ENCODE measurements at regions not wholly inside any gene's neighbourhood (a gene's known extent, or its start where the extent isn't known, plus 50 kb on each side); places are given as distances from the start of the nearest gene placed in this dataset.

DNA sequence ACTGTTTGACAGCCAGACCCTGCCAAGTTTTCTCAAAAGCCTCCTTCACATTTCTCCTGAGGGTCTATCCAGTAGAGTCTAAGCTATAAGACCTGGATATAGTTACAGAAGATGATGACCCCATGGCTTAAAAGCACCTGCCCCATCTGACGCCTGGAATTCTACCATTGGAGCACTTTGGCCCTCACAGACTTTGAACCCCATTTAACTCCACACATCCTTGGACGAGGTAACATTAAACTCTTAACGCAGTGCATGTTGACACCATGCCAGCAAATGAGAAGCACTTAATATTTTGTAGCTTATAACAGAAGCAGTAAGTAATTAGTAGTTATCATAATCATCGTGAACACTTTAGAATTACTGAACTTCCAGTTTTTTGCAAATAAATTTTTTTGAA is 61.9 kb upstream of the SMNDC1 start:
- H3K36me3 Mint-ChIP-seq (ENCODE audit: insufficient read depth, unreplicated experiment): peaks cover 5% of the 10 kb centered on the region
- Histone ChIP-seq H3K36me3 (ENCODE audit: control insufficient read depth, insufficient read depth, low read length) (no peaks in the 10 kb centered on the region), H3K4me3 (ENCODE audit: low read depth, low read length) (no peak overlapping the region), H3K9me3 (no peaks in the 10 kb centered on the region), H3K27me3 (replicated peaks; ENCODE audit: control insufficient read depth, insufficient read depth, low read length) (no peaks in the 10 kb centered on the region), H3K4me1 (no peaks in the 10 kb centered on the region; the same call in 1 of the 2 replicates)
- TF ChIP-seq, protein P1, sequence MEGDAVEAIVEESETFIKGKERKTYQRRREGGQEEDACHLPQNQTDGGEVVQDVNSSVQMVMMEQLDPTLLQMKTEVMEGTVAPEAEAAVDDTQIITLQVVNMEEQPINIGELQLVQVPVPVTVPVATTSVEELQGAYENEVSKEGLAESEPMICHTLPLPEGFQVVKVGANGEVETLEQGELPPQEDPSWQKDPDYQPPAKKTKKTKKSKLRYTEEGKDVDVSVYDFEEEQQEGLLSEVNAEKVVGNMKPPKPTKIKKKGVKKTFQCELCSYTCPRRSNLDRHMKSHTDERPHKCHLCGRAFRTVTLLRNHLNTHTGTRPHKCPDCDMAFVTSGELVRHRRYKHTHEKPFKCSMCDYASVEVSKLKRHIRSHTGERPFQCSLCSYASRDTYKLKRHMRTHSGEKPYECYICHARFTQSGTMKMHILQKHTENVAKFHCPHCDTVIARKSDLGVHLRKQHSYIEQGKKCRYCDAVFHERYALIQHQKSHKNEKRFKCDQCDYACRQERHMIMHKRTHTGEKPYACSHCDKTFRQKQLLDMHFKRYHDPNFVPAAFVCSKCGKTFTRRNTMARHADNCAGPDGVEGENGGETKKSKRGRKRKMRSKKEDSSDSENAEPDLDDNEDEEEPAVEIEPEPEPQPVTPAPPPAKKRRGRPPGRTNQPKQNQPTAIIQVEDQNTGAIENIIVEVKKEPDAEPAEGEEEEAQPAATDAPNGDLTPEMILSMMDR (IDR thresholded peaks at IDR 0.05; ENCODE audit: insufficient read depth in 1 of 2, low read depth in 1 of 2, low read length in 1 of 2, severe bottlenecking in 1 of 2, unreplicated experiment in 1 of 2): no peak
- H3K27me3 Mint-ChIP-seq (ENCODE audit: insufficient read depth, unreplicated experiment): no peaks in the 10 kb centered on the region
- ChIA-PET POLR2A (no interaction called here), CTCF (no interaction called here)
- no peak overlapping the region for H3K27ac Mint-ChIP-seq (ENCODE audit: unreplicated experiment)
- intact Hi-C loops (cut with micrococcal nuclease; ENCODE audit: unreplicated experiment): no loop called here
- BruUV-seq (replicated peaks): no TSS peak
- H3K4me1 Mint-ChIP-seq (ENCODE audit: low read depth, unreplicated experiment): peaks cover 5% of the 10 kb centered on the region
- DNase-seq: no peak
- no peaks in the 10 kb centered on the region for H3K9me3 Mint-ChIP-seq (ENCODE audit: unreplicated experiment)
- H3K4me3 Mint-ChIP-seq (ENCODE audit: unreplicated experiment): no peak overlapping the region

DNA sequence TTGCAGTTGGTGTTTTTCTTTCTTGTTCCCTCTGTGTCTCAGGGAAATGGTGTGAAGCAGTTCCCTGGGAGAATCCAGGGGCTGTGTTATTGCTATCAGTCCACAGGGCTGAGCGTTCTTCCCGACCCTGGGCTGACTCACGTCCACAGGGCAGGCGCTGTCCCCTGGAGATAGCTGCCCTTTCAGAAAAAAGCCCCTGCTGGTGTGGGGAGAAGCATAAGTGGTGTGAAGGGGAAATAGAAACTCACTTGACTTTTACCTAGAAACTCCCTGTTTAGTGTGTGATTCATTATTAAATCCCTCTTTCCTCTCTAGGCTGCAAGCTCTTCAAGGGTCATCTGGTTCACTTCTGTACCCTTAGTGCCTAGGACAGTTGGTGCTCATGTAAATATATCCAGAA is 63.3 kb upstream of the SMNDC1 start:
- Histone ChIP-seq H3K36me3 (ENCODE audit: control insufficient read depth, insufficient read depth, low read length) (no peaks in the 10 kb centered on the region), H3K4me3 (ENCODE audit: low read depth, low read length) (no peak overlapping the region), H3K4me1 (peaks cover 5% of the 10 kb centered on the region; the same call in 1 of the 2 replicates), H3K27me3 (replicated peaks; ENCODE audit: control insufficient read depth, insufficient read depth, low read length) (no peaks in the 10 kb centered on the region), H3K9me3 (no peaks in the 10 kb centered on the region)
- POLR2A ChIA-PET: no interaction called here
- no peaks in the 10 kb centered on the region for H3K9me3 Mint-ChIP-seq (ENCODE audit: unreplicated experiment)
- intact Hi-C loops (cut with micrococcal nuclease; ENCODE audit: unreplicated experiment): no loop called here
- no peak overlapping the region for H3K4me3 Mint-ChIP-seq (ENCODE audit: unreplicated experiment)
- TF ChIP-seq, protein P1 (IDR thresholded peaks at IDR 0.05; ENCODE audit: insufficient read depth in 1 of 2, low read depth in 1 of 2, low read length in 1 of 2, severe bottlenecking in 1 of 2, unreplicated experiment in 1 of 2): no peak
- no peak overlapping the region for H3K27ac Mint-ChIP-seq (ENCODE audit: unreplicated experiment)
- no TSS peak for BruUV-seq (replicated peaks)
- H3K4me1 Mint-ChIP-seq (ENCODE audit: low read depth, unreplicated experiment): no peaks in the 10 kb centered on the region
- H3K27me3 Mint-ChIP-seq (ENCODE audit: insufficient read depth, unreplicated experiment): no peaks in the 10 kb centered on the region
- no peak for DNase-seq
- H3K36me3 Mint-ChIP-seq (ENCODE audit: insufficient read depth, unreplicated experiment): peaks cover 5% of the 10 kb centered on the region
- CTCF ChIA-PET: no interaction called here

DNA sequence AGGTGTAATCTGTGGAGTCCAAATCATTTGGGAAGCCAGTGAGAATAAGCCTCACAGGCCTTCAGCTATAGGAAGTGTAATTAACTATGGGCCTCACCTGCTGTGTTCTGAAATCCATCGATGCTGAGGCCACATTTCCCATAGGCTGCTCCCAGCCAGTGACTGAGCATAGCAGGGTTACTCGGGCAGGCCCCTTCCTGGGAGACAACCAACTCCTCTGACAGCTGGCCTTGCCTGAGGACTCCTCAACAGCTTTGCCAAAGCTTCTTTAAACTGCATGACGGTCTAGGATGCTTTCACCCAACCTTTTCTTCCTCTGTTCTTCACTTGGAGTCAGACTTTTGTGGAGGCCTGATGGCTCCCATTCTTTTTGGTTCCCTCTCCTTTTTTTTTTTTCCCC is 63.8 kb upstream of the SMNDC1 start:
- DNase-seq: no peak
- CTCF ChIA-PET: no interaction called here
- no peaks in the 10 kb centered on the region for H3K9me3 Mint-ChIP-seq (ENCODE audit: unreplicated experiment)
- no peaks in the 10 kb centered on the region for H3K36me3 ChIP-seq (ENCODE audit: control insufficient read depth, insufficient read depth, low read length)
- POLR2A ChIA-PET: no interaction called here
- H3K27me3 Mint-ChIP-seq (ENCODE audit: insufficient read depth, unreplicated experiment): no peaks in the 10 kb centered on the region
- H3K4me1 Mint-ChIP-seq (ENCODE audit: low read depth, unreplicated experiment): no peaks in the 10 kb centered on the region
- no peak overlapping the region for H3K27ac Mint-ChIP-seq (ENCODE audit: unreplicated experiment)
- no peak overlapping the region for H3K4me3 Mint-ChIP-seq (ENCODE audit: unreplicated experiment)
- TF ChIP-seq, protein P1 (IDR thresholded peaks at IDR 0.05; ENCODE audit: insufficient read depth in 1 of 2, low read depth in 1 of 2, low read length in 1 of 2, severe bottlenecking in 1 of 2, unreplicated experiment in 1 of 2): no peak
- no peaks in the 10 kb centered on the region for H3K9me3 ChIP-seq
- H3K4me3 ChIP-seq (ENCODE audit: low read depth, low read length): no peak overlapping the region
- H3K27me3 ChIP-seq (replicated peaks; ENCODE audit: control insufficient read depth, insufficient read depth, low read length): no peaks in the 10 kb centered on the region
- BruUV-seq (replicated peaks): no TSS peak
- peaks cover 5% of the 10 kb centered on the region for H3K36me3 Mint-ChIP-seq (ENCODE audit: insufficient read depth, unreplicated experiment)
- intact Hi-C loops (cut with micrococcal nuclease; ENCODE audit: unreplicated experiment): no loop called here
- H3K4me1 ChIP-seq: peaks cover 5% of the 10 kb centered on the region; the same call in 1 of the 2 replicates

Measured in Caco-2 (cell line).